Caco-2 (cell line): ENCODE measurements at regions not wholly inside any gene's neighbourhood (a gene's known extent, or its start where the extent isn't known, plus 50 kb on each side); places are given as distances from the start of the nearest gene placed in this dataset.

Experiments
- BruUV-seq: library from RNA; stranded (reverse); fragments of 400-500 nt; replicated peaks from 2 replicates; lab custom pipeline; 2021; lab: Mats Ljungman, UMichigan
- CTCF ChIA-PET: fragments of 300-600 bp; sonication (Branson Sonifier 250); formaldehyde crosslinking; loops from one replicate; lab custom pipeline; 2022; ENCODE audit warnings: antibody characterized with exemption; lab: Charles Lee
- POLR2A ChIA-PET: fragments of 300-600 bp; sonication (Branson Sonifier 250); formaldehyde crosslinking; loops from one replicate; lab custom pipeline; 2022; ENCODE audit warnings: antibody characterized with exemption; lab: Charles Lee
- DNase-seq, 2 experiments: peaks; one replicate each; pipeline versions ENCODE4 v3.0.0 to v3.0.0-alpha.2; 2020 to 2022
- H3K27me3 ChIP-seq: replicated peaks from 2 replicates; pipeline ENCODE4 v1.6.0; 2011; ENCODE audit warnings: low read length; ENCODE audit not compliant: control insufficient read depth, insufficient read depth
- H3K36me3 ChIP-seq: 2 replicates; pipeline ENCODE4 v1.5.1; 2011; ENCODE audit warnings: low read length; ENCODE audit not compliant: control insufficient read depth, insufficient read depth
- H3K4me1 ChIP-seq: fragments of 250-450 bp; sonication (Bioruptor Pico); 2 replicates; pipeline ENCODE4 v1.5.1; 2020; ENCODE audit warnings: mild to moderate bottlenecking
- H3K4me3 ChIP-seq: 2 replicates; pipeline ENCODE4 v1.5.1; 2011; ENCODE audit warnings: low read depth, mild to moderate bottlenecking, control low read depth, low read length
- H3K9me3 ChIP-seq: fragments of 250-450 bp; sonication (Bioruptor Pico); 2 replicates; pipeline ENCODE4 v1.5.1; 2020; ENCODE audit warnings: mild to moderate bottlenecking, moderate library complexity
- H3K27ac Mint-ChIP-seq: one replicate; pipeline ENCODE4 v1.8.0; 2022; ENCODE audit warnings: mixed read lengths; ENCODE audit not compliant: unreplicated experiment
- H3K27me3 Mint-ChIP-seq: one replicate; pipeline ENCODE4 v1.8.0; 2022; ENCODE audit warnings: mixed read lengths; ENCODE audit not compliant: insufficient read depth, unreplicated experiment
- H3K36me3 Mint-ChIP-seq: one replicate; pipeline ENCODE4 v1.8.0; 2022; ENCODE audit warnings: mild to moderate bottlenecking, mixed read lengths; ENCODE audit not compliant: insufficient read depth, unreplicated experiment
- H3K4me1 Mint-ChIP-seq: one replicate; pipeline ENCODE4 v1.8.0; 2022; ENCODE audit warnings: low read depth, mixed read lengths; ENCODE audit not compliant: unreplicated experiment
- H3K4me3 Mint-ChIP-seq: one replicate; pipeline ENCODE4 v1.8.0; 2022; ENCODE audit warnings: mild to moderate bottlenecking, moderate library complexity, mixed read lengths; ENCODE audit not compliant: unreplicated experiment
- H3K9me3 Mint-ChIP-seq: one replicate; pipeline ENCODE4 v1.8.0; 2022; ENCODE audit warnings: mixed read lengths; ENCODE audit not compliant: unreplicated experiment
- CTCF ChIP-seq, 2 experiments: fragments of 200-600 bp in 1 of 2; IDR thresholded peaks; 1 replicate in 1 of 2; 2 replicates in 1 of 2; pipeline versions ENCODE4 v1.5.1 to v1.8.0; 2011 to 2022; ENCODE audit warnings: antibody characterized with exemption in 1 of 2, control low read depth in 1 of 2, inconsistent platforms in 1 of 2, low read depth in 1 of 2, low read length in 1 of 2, mild to moderate bottlenecking in 1 of 2, moderate library complexity in 1 of 2; ENCODE audit not compliant: insufficient read depth in 1 of 2, severe bottlenecking in 1 of 2, unreplicated experiment in 1 of 2
- intact Hi-C: fragments of 100-400 bp; cut with micrococcal nuclease; formaldehyde crosslinking; loops from one replicate; pipeline ENCODE4 v1.10.0; 2022; ENCODE audit not compliant: unreplicated experiment

- Mint-ChIP-seq H3K4me1 (no peaks in the 10 kb centered on the region), H3K27ac (no peak overlapping the region), H3K9me3 (no peaks in the 10 kb centered on the region), H3K4me3 (no peak overlapping the region), H3K27me3 (peaks cover 6% of the 10 kb centered on the region), H3K36me3 (no peaks in the 10 kb centered on the region)
- ChIA-PET POLR2A (no interaction called here), CTCF (no interaction called here)
- intact Hi-C loops: no loop called here
- TF ChIP-seq CTCF (IDR thresholded peaks at IDR 0.05; ENCODE audit: insufficient read depth in 1 of 2, low read depth in 1 of 2, low read length in 1 of 2, severe bottlenecking in 1 of 2, unreplicated experiment in 1 of 2): no peak
- Histone ChIP-seq H3K4me3 (no peak overlapping the region), H3K9me3 (no peaks in the 10 kb centered on the region), H3K4me1 (peaks cover 5% of the 10 kb centered on the region; the same call in 1 of the 2 replicates), H3K36me3 (no peaks in the 10 kb centered on the region), H3K27me3 (no peaks in the 10 kb centered on the region)
- no peak for DNase-seq
- no TSS peak for BruUV-seq
These were observed 617.6 kb downstream of the KIF4B start for GRCh38 chr5:155631116-155631515.

- Histone ChIP-seq H3K27me3 (no peaks in the 10 kb centered on the region), H3K36me3 (no peaks in the 10 kb centered on the region), H3K4me3 (no peak overlapping the region), H3K9me3 (no peaks in the 10 kb centered on the region), H3K4me1 (peaks cover 4% of the 10 kb centered on the region; the same call in 1 of the 2 replicates)
- no peaks in the 10 kb centered on the region for H3K36me3 Mint-ChIP-seq
- intact Hi-C loops: no loop called here
- no peaks in the 10 kb centered on the region for H3K4me1 Mint-ChIP-seq
- CTCF ChIA-PET: interaction anchor here (0.6 kb wide), 1 partner anchor 913 kb away, joined by 3 read pairs; no protein-coding TSS in a partner anchor
- BruUV-seq: no TSS peak
- H3K9me3 Mint-ChIP-seq: no peaks in the 10 kb centered on the region
- H3K27ac Mint-ChIP-seq: no peak overlapping the region
- no peak for TF ChIP-seq CTCF (IDR thresholded peaks at IDR 0.05; ENCODE audit: insufficient read depth in 1 of 2, low read depth in 1 of 2, low read length in 1 of 2, severe bottlenecking in 1 of 2, unreplicated experiment in 1 of 2)
- H3K27me3 Mint-ChIP-seq: no peaks in the 10 kb centered on the region
- POLR2A ChIA-PET: no interaction called here
- no peak overlapping the region for H3K4me3 Mint-ChIP-seq
- no peak for DNase-seq
These were observed 619.9 kb downstream of the KIF4B start for GRCh38 chr5:155633338-155633957.

GRCh38 chr5:155649666-155650065, 636.1 kb downstream of the KIF4B start:
- ChIA-PET POLR2A (no interaction called here), CTCF (no interaction called here)
- Mint-ChIP-seq H3K4me1 (no peaks in the 10 kb centered on the region), H3K27me3 (peaks cover under 1% of the 10 kb centered on the region), H3K36me3 (no peaks in the 10 kb centered on the region), H3K4me3 (no peak overlapping the region), H3K27ac (no peak overlapping the region), H3K9me3 (no peaks in the 10 kb centered on the region)
- Histone ChIP-seq H3K4me1 (no peaks in the 10 kb centered on the region), H3K36me3 (no peaks in the 10 kb centered on the region), H3K9me3 (no peaks in the 10 kb centered on the region; the same call in 1 of the 2 replicates), H3K27me3 (no peaks in the 10 kb centered on the region), H3K4me3 (no peak overlapping the region)
- TF ChIP-seq CTCF (IDR thresholded peaks at IDR 0.05; ENCODE audit: insufficient read depth in 1 of 2, low read depth in 1 of 2, low read length in 1 of 2, severe bottlenecking in 1 of 2, unreplicated experiment in 1 of 2): no peak
- BruUV-seq: no TSS peak
- intact Hi-C loops: no loop called here
- no peak for DNase-seq
